ENCODE measurements at regions not wholly inside any gene's neighbourhood (a gene's known extent, or its start where the extent isn't known, plus 50 kb on each side); places are given as distances from the start of the nearest gene placed in this dataset.

DNA sequence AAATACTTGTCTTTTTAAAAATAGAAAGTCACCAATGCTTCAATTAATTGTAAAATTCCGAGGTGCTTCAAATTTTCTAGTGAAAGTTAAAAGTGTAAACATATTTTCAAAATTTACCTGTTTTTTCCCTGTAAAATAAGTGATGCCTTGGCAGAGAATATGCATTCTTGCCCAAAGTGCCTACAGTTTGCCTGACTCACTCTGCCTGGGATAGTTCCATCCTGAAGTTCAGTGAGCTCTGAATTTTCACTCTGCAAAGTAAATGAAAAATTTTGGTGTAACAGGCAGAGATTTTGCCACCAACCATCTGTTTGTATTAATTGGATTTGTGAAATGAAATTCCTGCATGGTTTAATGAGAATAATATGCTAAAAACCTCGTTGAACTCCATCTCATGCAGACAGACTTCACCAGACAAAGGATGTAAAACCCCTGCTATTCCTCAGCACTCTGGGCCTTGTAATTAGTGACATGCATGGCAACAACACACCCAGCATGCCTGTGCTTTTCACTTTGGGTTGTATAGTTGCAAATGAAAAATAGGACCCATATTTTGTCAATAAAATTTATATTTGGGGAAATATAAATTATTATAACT, 117.4 kb upstream of the GNAI1 start:
- TF ChIP-seq CTCF (conservative IDR thresholded peaks at IDR 0.05; ENCODE audit: low read length) (no peak), EZH2phosphoT487 (IDR thresholded peaks at IDR 0.05; ENCODE audit: borderline replicate concordance) (no peak)
